Prostate gland (tissue), 2 donors: ENCODE measurements at regions not wholly inside any gene's neighbourhood (a gene's known extent, or its start where the extent isn't known, plus 50 kb on each side); places are given as distances from the start of the nearest gene placed in this dataset.

Source experiments
- POLR2A ChIP-seq: fragments of 450-650 bp; IDR thresholded peaks from one replicate; pipeline ENCODE4 v1.6.1; 2016; ENCODE audit warnings: antibody characterized with exemption, mild to moderate bottlenecking
- TF ChIP-seq, protein P1 (sequence below), 4 experiments: fragments of 200-600 bp in 2 of 4; fragments of 450-650 bp in 2 of 4; sonication (generic) in 2 of 4; IDR thresholded peaks; 1 replicate in 3 of 4; 2 replicates in 1 of 4; pipeline ENCODE4 v1.5.1; 2016 to 2019; ENCODE audit warnings: antibody characterized with exemption in 4 of 4, mild to moderate bottlenecking in 2 of 4, moderate library complexity in 2 of 4

DNA sequence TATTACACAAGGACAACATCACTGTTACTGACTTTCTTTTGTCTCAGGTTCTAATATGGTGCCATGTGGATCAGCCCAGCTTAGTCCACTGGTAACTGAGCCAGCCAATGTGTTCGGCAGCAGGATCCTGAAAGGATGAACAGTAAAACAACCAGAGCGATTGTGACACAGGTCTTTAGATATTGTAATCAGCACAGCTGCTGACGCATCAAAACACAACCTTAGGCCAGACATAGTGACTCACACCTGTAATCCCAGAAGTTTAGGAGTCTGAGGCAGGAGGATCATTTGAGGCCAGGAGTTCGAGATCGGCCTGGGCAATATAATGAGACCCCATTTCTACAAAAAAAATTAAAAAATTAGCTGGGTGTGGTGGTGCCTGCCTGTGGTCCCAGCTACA lies 183.4 kb upstream of the CDH20 start:
- TF ChIP-seq, protein P1, sequence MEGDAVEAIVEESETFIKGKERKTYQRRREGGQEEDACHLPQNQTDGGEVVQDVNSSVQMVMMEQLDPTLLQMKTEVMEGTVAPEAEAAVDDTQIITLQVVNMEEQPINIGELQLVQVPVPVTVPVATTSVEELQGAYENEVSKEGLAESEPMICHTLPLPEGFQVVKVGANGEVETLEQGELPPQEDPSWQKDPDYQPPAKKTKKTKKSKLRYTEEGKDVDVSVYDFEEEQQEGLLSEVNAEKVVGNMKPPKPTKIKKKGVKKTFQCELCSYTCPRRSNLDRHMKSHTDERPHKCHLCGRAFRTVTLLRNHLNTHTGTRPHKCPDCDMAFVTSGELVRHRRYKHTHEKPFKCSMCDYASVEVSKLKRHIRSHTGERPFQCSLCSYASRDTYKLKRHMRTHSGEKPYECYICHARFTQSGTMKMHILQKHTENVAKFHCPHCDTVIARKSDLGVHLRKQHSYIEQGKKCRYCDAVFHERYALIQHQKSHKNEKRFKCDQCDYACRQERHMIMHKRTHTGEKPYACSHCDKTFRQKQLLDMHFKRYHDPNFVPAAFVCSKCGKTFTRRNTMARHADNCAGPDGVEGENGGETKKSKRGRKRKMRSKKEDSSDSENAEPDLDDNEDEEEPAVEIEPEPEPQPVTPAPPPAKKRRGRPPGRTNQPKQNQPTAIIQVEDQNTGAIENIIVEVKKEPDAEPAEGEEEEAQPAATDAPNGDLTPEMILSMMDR (IDR thresholded peaks at IDR 0.05): no peak
- TF ChIP-seq POLR2A: no peak
